Erythroblast (primary cell): ENCODE measurements at regions not wholly inside any gene's neighbourhood (a gene's known extent, or its start where the extent isn't known, plus 50 kb on each side); places are given as distances from the start of the nearest gene placed in this dataset.

Experiments
- GATA1 ChIP-seq: IDR thresholded peaks from 2 replicates; pipeline ENCODE4 v1.6.1; 2011; ENCODE audit warnings: low read depth, mild to moderate bottlenecking, control low read depth, low read length, moderate library complexity
- POLR2A ChIP-seq: IDR thresholded peaks from 2 replicates; pipeline ENCODE4 v1.6.1; 2011; ENCODE audit warnings: mild to moderate bottlenecking, low read length

DNA sequence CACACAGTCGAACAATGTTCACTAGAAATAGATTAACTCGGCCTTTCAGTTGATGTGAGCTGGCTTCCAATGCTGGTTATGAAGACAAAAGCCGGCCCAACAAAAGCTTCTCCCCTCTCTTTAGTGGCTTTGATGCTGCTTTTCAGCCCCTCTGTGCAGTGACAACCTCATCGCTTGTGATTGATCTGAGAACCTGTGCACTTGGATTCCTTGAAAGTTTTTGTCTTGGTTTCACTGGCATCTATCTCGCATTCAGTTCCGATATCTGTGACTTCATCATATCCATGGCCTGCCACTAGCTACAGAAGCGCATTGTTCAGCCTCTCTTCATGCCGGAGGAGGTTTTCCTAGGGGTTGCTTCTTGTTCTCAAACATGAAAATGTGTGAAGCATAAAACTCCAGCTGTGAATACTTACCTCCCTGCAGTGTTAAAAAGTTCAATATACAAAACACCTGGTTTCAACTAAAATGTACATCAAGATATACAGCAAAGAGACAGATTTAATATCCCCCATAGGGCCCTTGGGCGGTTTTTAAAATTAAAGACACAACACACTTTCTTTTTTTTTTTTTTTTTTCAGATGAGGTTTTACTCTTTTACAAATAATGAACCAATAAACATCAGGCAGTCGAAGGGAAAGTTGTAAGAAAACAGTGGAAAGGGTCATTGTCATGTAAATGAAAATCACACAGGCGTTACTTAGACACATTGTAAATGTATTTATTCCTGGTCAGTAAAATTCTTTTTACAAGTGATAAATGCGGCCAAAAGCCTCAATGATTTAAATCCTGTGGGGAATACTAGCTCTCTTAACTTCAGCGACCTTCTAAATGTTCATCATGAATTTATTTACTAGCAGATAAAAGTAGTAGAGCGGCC is 1252.8 kb downstream of the EFNB2 start:
- TF ChIP-seq POLR2A (no peak), GATA1 (no peak)
